GM18868 (cell line): ENCODE measurements at regions not wholly inside any gene's neighbourhood (a gene's known extent, or its start where the extent isn't known, plus 50 kb on each side); places are given as distances from the start of the nearest gene placed in this dataset.

Experiments used
- ATAC-seq: cut with Tn5 transposase; IDR thresholded peaks from one replicate; pipeline ENCODE4 v1.9.1; 2021; ENCODE audit warnings: mild to moderate bottlenecking, moderate library complexity; ENCODE audit not compliant: unreplicated experiment

DNA sequence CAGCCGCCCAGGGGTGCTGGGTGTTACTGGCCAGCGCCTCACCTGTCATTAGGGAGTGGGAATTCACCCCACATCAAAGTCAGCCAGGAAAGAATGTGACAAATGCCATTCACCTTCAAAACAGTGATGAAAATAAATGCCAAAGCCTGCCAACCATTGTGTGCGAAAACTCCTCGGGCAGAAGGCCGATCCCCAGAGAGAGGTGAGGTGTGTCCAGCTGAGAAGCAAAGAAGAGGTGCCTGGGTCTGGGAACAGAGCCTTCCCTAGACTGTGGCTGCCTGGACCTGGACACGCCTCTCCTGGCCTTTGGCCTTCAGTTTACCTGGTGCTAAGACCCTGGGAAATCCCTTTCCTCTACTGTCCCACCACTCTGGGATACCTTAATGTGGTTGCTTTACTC is 142.7 kb downstream of the CYP26B1 start:
- ATAC-seq, result no peak

DNA sequence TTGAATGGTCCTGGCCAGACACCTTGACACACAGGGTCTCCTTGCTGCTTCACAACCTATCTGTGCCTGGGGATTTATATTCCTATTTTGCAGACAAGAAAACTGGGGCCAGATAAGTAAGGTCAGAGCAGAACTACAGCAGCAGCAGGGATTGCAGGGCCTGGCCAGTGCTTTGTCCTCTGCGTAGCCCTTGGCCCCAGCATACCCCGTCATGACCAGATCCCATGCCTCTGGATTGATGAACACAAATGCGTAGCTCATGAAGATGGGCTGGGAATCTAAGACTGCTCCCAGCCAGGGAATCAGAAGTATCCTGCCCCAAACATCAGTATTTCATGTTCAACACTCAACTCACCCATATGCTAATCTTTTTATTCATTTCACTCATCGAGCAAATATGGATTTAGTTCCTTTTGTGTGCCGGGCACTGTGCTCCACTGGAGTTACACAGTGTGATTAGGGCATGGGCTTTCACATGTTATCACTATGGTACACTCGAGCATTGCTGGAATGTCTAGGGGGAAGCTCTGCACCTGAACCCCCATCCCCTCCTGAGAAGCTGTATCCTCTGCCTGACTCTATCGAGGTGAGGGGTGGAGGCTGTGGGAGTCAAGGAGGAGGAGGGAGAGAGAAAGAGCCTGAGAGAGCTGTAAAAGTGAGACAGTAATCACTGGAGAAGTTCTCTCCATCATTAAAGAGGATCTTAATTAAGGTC is 143.3 kb downstream of the CYP26B1 start:
- no peak for ATAC-seq

DNA sequence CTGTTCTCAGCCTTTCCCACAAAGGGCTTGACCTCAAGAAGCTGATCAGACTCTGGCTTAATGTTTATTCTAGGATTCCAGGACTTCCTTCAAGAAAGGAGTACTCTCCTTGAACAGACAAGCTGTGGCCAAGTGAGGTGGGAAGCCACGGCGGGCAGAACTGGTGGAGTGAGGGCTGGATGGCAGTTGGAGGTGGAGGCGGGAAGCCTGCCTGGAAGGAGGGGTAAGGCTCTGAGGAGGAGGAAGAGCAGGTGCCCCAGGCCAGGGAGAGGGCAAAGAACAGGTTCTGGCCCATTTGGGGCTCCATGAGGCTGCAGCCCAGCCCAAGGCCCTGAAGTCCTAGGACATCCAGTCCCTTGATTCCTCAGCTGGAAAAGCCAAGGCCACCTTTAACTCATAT is 143.9 kb downstream of the CYP26B1 start:
- ATAC-seq, result no peak

DNA sequence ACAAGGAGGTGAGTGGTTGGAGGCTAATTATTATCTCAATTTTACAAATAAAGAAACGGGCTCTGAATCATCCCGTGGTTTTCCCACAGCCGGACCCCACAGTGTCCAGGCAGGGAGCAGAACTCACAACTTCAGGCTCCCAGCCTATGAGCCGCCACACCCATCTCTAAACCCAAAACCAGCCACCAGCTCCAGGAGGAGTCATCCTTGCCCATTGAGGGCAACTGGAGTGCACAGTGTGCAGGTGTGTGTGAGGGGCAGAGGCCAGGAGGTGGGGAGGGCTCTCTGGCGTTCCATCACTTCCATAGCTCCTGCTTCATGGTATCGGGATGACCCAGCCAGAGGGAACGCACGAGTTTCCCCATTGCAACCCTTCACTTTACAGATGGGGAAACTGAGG is 144.5 kb downstream of the CYP26B1 start:
- ATAC-seq, result no peak

DNA sequence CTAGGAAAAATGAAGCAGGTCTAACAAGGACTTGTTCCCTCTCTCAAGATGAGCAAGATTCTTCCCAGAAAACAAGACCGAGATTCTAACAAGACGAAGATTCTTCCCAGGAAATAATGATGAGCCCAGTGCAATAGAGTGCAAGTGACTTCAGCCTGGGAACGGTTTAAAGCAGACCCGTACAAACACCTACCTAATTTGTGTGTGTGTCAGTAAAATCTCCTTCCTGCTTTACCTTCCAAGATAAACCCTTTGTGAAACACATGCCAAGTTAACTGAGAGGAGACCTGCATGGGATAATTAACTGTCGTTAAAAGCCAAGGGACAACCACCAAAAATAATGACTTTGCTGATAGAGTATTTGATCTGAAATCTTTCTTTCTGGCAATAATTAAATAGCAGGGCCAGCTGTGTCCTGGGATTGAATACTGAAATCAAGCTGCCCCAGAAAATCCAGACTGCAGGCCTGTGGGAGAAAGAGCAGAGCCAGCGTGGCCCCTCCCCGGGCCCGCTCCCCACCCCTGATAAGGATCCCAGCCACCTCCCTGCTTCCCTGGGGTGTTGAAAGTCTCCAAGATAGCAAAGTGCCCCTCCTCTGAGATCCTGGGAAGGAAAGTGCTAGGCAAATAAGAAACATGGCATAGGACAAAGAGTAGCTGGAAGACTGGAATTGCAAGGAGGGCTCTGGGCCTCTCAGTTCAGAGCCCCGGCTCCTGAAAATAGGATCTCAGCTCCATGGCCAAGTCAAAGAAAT is 145.5 kb downstream of the CYP26B1 start:
- no peak for ATAC-seq

DNA sequence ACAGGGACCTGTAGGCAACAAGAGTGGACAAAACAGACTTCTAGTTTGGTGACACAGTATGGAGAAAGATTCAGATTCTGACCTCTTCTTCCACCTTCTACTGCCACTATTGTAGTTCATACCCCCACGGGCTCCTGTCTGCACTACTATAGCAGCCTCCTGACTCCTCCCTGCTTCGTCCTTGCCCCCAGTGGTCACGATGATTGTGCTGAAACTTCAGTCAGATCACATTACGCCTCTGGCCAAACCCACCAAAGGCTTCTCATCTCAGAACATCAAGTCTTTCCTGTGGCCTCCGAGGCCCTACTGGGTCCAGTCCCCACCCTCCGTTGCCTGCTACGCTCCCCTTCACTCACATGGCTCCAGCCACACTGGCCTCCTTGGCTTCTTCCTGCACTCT is 147.6 kb downstream of the CYP26B1 start:
- no peak for ATAC-seq

DNA sequence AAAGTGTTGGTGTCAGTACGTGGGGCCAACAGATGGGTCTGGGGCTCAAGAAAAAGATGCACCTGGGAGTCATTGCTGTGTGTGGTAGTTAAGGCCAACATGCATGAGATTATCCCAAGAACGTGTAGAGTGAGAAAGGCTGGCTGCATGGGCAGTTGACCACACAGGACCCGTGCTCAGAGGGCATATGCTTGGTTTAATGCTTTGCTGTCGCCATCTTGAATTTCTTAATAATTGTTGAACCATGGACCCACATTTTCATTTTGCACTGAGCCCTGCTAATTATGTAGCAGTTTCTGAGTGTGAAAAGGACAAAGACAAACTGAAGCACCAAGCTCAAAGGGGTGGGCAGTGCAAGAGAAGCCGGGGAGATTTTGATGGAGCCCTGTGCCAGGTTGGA is 148.1 kb downstream of the CYP26B1 start:
- ATAC-seq, result no peak

DNA sequence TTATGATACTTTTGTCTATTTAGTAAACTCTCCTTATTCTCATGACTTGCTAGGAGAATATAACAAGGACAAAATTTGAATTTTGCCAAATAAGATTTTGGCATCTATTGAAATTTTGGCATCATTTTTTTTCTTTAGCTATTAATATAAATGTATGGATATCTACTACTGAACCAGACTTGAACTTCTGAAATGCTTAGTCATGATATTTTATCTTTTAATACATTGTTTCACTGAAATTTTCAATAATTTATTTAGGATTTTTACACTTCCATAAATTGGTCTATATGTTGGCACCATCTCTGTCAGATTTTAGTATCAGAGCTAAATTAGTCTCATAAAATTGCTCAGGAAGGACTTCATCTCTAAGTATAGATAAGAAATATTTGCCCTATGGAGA is 149.8 kb downstream of the CYP26B1 start:
- ATAC-seq, result no peak

DNA sequence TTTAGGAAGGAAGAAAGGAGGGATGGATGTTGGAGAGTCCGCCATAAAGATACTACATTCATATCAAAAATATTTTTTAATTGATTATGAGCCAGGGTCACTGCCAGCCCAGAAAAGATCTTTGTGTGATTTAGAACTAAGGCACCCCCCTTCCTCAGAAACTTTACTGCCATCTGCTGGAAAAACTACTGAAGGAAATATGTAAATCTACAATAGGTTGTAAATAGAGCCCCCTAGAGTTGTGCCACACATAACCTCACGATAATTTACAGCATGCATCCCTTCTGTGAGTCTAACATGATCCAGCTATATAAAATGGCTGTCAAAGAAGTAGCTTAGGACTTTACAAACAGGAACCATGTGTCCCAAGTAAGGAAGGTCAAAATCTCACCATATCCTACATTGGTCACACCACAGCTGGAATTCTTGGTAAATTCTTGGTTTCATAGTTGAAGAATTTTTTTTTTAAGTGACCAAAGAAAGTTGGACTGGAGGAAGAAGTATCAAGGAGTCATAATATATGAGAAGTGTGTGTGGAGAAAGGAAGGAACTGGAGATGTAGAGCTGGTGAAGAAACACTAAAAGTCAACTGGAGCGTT is 152.5 kb downstream of the CYP26B1 start:
- no peak for ATAC-seq

DNA sequence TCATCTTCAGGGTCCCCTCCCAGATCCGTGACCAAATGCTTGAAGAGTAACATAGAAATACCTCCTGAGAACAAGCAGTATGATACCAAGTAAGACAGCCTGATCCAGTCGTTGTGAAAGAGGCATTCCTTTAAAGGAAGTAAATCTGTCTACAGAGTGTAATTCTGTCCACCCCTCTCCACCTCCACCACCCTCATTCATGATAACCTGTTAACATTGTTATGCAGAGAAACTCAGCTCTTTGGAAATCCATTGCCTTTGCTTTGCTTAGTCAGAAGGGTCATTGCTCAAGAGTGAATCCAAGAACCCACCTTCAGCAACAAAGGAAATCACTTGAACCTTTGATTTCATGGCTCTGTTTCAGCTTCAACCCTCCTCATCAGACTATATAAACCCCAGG is 155.6 kb downstream of the CYP26B1 start:
- no peak for ATAC-seq

DNA sequence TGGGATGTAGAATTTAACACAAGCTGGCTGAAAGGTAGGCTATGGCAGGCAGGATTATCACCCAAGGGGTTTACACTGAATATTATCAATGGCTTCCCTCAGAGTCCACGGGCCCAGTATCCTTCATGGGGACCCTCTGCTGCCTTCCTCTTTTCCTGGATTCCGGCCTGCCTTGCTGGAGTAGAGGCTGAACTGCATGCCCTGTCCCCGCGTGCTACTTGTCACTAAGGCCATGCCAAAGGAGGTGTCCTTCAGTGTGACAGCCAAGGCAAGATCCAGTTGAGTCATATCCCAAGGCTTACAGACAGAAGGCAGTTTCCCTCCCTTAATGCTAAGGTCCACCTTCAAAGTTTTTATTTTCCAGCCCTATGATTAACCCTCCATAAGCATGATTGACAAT is 156.3 kb downstream of the CYP26B1 start:
- ATAC-seq, result no peak

DNA sequence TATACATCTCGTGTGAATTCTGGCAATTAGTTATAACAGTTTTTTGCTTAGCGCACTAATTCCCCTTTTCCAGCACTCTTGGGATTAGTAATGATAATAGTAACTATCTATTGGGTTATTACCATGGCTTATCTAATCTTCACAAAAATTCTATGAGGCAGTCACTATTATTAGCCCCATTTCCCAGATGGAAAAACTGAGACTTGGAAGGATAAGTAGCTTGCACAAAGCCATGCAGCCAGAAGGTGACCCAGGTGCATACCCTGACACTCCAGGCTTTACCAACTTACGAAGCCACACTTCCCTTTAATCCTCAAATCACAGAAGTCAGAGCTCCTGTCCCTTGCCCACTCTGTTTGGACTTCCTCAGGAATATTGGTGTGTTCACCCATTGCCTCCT is 156.8 kb downstream of the CYP26B1 start:
- no peak for ATAC-seq

DNA sequence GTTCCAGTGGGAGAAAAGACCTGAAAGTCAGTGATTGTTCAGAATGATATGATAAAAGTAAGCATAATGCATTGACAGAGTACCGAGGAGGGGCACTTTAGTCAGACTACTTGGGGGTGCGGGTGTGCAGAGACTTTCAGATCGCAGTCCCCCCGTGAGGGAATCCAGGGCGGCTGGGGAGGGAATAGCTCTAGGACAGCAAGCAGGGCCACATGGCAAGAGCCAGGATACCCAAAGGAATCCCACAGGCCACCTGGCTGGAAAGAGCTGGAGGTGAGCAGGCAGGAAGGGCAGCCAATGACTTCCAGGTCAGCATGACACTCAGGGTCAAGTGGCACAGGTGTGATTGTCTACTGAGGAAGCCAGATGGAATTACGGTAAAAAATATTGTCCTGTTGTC is 157.5 kb downstream of the CYP26B1 start:
- no peak for ATAC-seq

DNA sequence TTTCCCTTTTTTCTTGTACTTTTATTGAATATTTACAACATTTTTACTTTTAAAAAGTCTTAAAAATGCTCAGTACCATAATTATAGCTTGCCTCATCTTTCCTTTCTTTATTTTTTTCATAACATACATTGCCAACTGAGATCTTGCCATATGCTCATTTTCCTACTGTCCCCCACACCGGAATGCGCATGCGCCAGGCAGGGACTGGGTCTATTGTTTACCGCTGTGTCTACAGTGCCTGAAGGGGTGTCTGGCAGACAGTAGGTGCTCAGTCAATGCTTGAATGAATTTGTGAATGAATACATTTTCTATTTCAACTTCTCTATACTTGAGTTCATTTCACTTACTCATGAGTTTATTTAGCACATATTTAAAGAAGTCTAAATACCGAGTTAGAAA is 158.0 kb downstream of the CYP26B1 start:
- no peak for ATAC-seq

DNA sequence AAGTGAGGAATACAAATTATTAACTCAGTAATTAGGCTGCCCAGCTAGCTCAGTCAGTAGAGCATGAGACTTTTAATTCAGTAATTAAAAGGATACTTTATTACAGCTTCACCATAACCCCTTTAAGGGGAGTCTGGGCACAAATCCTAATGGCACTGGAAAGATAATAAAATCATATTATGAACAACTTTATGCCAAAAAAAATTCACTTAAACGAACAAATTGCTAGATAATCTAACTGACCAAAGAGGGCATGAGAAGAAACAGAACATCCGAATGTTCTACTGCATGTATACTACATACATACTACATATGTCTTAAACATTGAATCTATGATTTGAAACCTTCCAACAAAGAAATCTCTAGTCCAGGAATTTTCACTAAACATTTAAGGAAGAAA is 159.5 kb downstream of the CYP26B1 start:
- no peak for ATAC-seq

DNA sequence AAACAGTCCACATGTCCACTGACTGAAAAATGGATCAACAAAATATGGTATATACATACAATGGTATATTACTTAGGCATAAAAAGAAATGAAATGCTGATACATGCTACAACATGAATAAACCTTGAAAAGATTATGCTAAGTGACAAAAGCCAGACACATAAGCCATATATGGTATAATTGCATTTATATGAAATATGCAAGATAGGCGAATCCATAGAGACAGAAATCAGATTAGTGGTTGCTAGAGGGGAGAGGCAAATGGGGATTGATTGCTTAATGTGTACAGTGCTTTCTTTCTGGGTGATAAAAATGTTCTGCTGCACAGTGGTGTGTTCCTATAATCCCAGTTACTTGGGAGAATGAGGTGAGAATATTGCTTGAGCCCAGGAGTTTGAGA is 171.0 kb downstream of the CYP26B1 start:
- ATAC-seq, result no peak

DNA sequence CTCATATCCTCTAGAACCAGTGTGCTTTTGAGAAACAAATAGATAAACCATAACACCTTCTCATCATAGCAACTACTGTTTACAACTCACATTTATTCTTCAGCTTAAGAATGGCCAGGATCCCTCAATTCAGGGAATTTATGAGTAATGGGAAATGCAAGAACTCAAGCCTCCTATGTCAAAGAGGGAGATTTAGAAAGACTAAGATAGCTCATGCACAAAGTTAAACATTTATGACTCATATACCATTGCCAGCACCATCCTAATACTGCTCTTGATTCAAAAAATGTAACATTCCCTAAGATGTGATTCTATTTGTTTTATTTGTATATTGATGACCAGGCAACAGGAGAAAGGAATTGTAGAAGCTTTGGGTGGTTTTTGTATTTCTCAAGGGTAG is 172.8 kb downstream of the CYP26B1 start:
- no peak for ATAC-seq

DNA sequence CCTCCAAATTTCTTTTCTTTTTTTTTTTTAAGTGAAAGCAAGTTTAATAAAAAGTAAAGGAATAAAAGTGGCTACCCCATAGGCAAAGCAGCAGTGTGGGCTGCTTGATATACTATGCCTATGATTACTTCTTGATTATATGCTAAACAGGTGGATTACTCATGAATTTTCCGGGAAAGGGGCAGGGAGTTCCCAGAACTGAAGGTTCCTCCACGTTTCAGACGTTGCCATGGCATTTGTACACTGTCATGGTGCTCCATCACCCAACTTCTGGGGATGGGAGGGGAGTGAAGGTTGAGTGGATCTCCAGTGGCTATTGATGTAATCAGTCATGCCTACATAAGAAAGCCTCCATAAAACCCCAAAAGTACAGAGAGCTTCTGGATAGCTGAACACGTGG is 176.2 kb downstream of the CYP26B1 start:
- no peak for ATAC-seq

DNA sequence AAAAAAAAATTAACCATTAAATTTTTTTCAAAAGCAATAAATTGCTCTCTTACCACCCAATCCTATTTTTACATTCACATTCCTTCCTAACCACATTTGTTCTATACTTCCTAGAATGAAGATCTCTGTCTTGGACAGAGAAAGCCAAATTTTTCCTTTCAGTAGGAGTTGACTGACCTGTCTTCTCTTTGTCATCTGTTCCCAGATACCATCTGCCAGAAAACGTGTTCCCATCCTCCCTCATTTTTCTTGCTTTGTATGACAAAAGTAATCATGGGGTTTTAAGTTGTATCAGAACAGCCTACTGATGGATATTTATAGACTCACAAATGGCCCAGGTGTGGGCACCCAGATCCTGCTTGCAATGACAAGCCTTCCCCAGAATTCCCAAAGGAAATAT is 182.1 kb downstream of the CYP26B1 start:
- no peak for ATAC-seq

DNA sequence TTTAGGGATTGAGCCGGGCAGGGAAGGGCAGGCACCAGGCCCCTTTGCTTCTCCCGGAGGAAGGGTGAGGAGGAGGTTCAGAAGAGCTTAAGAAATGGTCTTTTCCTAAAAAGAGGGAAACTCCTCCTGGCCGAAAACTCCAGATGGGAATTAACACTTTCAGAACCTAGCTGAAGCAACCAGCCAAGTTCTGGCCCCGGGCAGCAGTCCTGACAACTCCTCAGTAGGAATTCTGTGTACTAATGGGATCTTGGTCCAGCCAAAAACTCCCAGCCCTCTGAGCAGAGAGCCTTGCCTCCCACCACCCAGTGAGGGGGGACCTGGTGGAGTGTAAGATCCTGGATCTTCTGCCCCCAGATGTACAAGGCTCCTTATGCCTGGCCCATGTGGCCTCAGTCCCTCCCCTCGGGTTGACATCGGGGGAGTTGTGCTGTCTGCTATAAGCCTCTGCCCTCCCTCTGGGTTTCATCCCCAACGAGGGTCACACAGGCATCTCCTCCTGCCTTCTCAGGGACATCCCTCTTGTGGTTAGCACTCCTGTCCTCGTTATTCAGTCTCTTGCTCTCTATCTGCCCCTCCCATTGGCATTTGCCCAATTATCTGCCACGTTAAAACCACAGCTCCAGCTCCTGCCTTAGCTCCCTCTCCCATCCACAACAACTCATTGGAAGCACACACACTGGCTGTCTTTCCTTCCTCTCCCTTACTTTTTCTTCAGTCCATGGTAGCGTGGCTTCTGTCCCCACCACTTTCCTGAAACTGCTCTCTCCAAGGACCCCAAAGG is 184.6 kb downstream of the CYP26B1 start:
- ATAC-seq, result no peak

DNA sequence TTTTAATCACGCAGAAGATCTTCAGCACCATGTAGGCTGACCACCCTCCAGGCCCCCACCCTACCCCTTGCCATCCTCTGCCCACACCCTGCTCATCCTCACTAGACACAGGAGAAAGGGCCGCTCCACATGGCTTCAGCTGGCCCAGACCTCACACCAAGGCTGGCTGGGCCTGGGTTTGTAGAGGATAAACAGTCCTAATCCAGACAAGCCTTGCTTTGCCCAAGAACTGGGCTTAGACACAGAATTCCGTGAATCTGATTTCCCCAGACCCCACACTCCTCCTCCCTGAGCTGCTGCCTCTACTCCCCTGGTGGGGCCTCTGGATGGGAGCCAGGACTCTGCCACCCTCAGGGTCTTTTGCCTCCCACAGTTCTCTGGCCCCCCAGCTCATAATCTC is 185.3 kb downstream of the CYP26B1 start:
- no peak for ATAC-seq
